OCI-LY3 (cell line): ENCODE measurements at regions not wholly inside any gene's neighbourhood (a gene's known extent, or its start where the extent isn't known, plus 50 kb on each side); places are given as distances from the start of the nearest gene placed in this dataset.

Experiments
- EZH2phosphoT487 ChIP-seq: fragments of 200-600 bp; shearing (Covaris generic); IDR thresholded peaks from 2 replicates; pipeline ENCODE4 v1.6.1; 2018; ENCODE audit warnings: antibody characterized with exemption, mixed run types, low read depth
- TF ChIP-seq, protein P1 (sequence below): fragments of 200-600, 300-600 bp; sonication (generic); IDR thresholded peaks from 2 replicates; pipeline ENCODE4 v1.5.1; 2014; ENCODE audit warnings: antibody characterized with exemption, low read length, low read depth

DNA sequence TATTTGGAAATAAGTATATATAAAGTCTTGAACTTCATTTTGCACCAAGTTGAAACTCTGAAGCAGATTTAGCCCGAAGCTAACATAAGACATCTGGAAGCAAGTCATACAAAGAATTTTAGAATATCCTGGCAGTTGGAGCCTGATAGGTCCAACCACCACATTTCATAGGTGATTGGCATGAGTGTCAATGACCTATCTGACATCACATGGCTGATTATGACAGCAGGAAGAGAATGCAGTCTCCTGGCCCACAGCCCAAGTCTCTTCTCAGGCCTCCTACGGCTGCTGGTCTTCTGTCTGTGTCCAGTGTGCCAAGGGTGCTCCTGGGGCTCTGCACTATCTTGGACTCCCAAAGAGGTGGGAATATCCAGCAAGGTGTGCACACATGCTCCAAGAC is 325.7 kb upstream of the ACVR2A start:
- TF ChIP-seq EZH2phosphoT487: no peak
- TF ChIP-seq, protein P1, sequence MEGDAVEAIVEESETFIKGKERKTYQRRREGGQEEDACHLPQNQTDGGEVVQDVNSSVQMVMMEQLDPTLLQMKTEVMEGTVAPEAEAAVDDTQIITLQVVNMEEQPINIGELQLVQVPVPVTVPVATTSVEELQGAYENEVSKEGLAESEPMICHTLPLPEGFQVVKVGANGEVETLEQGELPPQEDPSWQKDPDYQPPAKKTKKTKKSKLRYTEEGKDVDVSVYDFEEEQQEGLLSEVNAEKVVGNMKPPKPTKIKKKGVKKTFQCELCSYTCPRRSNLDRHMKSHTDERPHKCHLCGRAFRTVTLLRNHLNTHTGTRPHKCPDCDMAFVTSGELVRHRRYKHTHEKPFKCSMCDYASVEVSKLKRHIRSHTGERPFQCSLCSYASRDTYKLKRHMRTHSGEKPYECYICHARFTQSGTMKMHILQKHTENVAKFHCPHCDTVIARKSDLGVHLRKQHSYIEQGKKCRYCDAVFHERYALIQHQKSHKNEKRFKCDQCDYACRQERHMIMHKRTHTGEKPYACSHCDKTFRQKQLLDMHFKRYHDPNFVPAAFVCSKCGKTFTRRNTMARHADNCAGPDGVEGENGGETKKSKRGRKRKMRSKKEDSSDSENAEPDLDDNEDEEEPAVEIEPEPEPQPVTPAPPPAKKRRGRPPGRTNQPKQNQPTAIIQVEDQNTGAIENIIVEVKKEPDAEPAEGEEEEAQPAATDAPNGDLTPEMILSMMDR: no peak
